Endodermal cell (in vitro differentiated cells): ENCODE measurements at regions not wholly inside any gene's neighbourhood (a gene's known extent, or its start where the extent isn't known, plus 50 kb on each side); places are given as distances from the start of the nearest gene placed in this dataset.

Source experiments
- DNase-seq: peaks from one replicate; pipeline ENCODE4 v3.0.0-alpha.2; 2017
- H3K27ac ChIP-seq: 2 replicates; pipeline ENCODE4 v1.5.1; 2013; ENCODE audit warnings: mild to moderate bottlenecking, low read depth, low read length, moderate library complexity
- H3K27me3 ChIP-seq: 2 replicates; pipeline ENCODE4 v1.6.1; 2013; ENCODE audit warnings: mild to moderate bottlenecking, low read length, moderate library complexity; ENCODE audit not compliant: insufficient read depth, control insufficient read depth, poor library complexity, severe bottlenecking
- H3K36me3 ChIP-seq: 2 replicates; pipeline ENCODE4 v1.7.0; 2013; ENCODE audit warnings: mild to moderate bottlenecking, low read length, moderate library complexity; ENCODE audit not compliant: control insufficient read depth, insufficient read depth
- H3K4me1 ChIP-seq: one replicate; pipeline ENCODE4 v1.7.0; 2013; ENCODE audit warnings: low read length; ENCODE audit not compliant: control insufficient read depth, insufficient read depth
- H3K4me3 ChIP-seq: 2 replicates; pipeline ENCODE4 v1.5.1; 2013; ENCODE audit warnings: mild to moderate bottlenecking, low read length, moderate library complexity
- H3K9ac ChIP-seq: 2 replicates; pipeline ENCODE4 v1.6.1; 2013; ENCODE audit warnings: mild to moderate bottlenecking, low read length, moderate library complexity; ENCODE audit not compliant: poor library complexity, severe bottlenecking; ENCODE audit errors: extremely low read depth
- H3K9me3 ChIP-seq: 2 replicates; pipeline ENCODE4 v1.6.1; 2013; ENCODE audit warnings: mild to moderate bottlenecking, low read length, moderate library complexity; ENCODE audit not compliant: control insufficient read depth
- H3K27ac Mint-ChIP-seq: 2 replicates; pipeline ENCODE4 v1.8.0; 2020; ENCODE audit warnings: mixed read lengths
- H3K27me3 Mint-ChIP-seq: 2 replicates; pipeline ENCODE4 v1.8.0; 2021; ENCODE audit warnings: mild to moderate bottlenecking, mixed read lengths; ENCODE audit not compliant: insufficient read depth
- H3K36me3 Mint-ChIP-seq: 2 replicates; pipeline ENCODE4 v1.8.0; 2020; ENCODE audit warnings: low read depth, mixed read lengths
- H3K4me1 Mint-ChIP-seq: 2 replicates; pipeline ENCODE4 v1.8.0; 2020; ENCODE audit warnings: mixed read lengths
- H3K4me3 Mint-ChIP-seq: 2 replicates; pipeline ENCODE4 v1.8.0; 2020; ENCODE audit warnings: mild to moderate bottlenecking, moderate library complexity, mixed read lengths
- H3K9me3 Mint-ChIP-seq: 2 replicates; pipeline ENCODE4 v1.8.0; 2020; ENCODE audit warnings: mild to moderate bottlenecking, mixed read lengths
- CTCF ChIP-seq: fragments of 200-600 bp; sonication (generic); conservative IDR thresholded peaks from 2 replicates; pipeline ENCODE4 v1.5.0; 2021; ENCODE audit warnings: antibody characterized with exemption, mild to moderate bottlenecking
- WGBS, 2 experiments: methylation state at CpG; one replicate each; pipeline versions ENCODE4 v1.1.5 to v1.1.7; 2013; ENCODE audit warnings: missing lambda C conversion rate in 2 of 2, mixed read lengths in 1 of 2; ENCODE audit not compliant: insufficient coverage in 1 of 2, insufficient read length in 1 of 2; 5-methylcytosine and 5-hydroxymethylcytosine counted together

GRCh38 chr17:71208111-71208704 lies 912.6 kb upstream of the SOX9 start:
- 90 to 97% methylated on average over 3 of the region's 3 CpGs for WGBS, 2 experiments
- Histone ChIP-seq H3K36me3 (no peaks in the 10 kb centered on the region), H3K4me3 (no peak overlapping the region), H3K9me3 (no peaks in the 10 kb centered on the region), H3K9ac (no peak overlapping the region), H3K27me3 (no peaks in the 10 kb centered on the region), H3K4me1 (no peaks in the 10 kb centered on the region), H3K27ac (no peak overlapping the region)
- Mint-ChIP-seq H3K4me3 (no peak overlapping the region), H3K9me3 (no peaks in the 10 kb centered on the region), H3K27ac (no peak overlapping the region), H3K36me3 (no peaks in the 10 kb centered on the region), H3K4me1 (no peaks in the 10 kb centered on the region), H3K27me3 (no peaks in the 10 kb centered on the region)
- no peak for TF ChIP-seq CTCF
- no peak for DNase-seq

GRCh38 chr17:71213936-71214335 lies 906.9 kb upstream of the SOX9 start:
- Histone ChIP-seq H3K27ac (no peak overlapping the region), H3K4me1 (no peaks in the 10 kb centered on the region), H3K9ac (no peak overlapping the region), H3K4me3 (no peak overlapping the region), H3K36me3 (no peaks in the 10 kb centered on the region), H3K9me3 (peaks cover 4% of the 10 kb centered on the region), H3K27me3 (no peaks in the 10 kb centered on the region)
- Mint-ChIP-seq H3K36me3 (no peaks in the 10 kb centered on the region), H3K4me3 (no peak overlapping the region), H3K4me1 (no peaks in the 10 kb centered on the region), H3K27ac (no peak overlapping the region), H3K9me3 (peaks cover 8% of the 10 kb centered on the region), H3K27me3 (no peaks in the 10 kb centered on the region)
- WGBS, 2 experiments, result 89% methylated on average over 1 of the region's 1 CpG; no CpG with 5 or more reads in 1 of the 2 experiments
- no peak for TF ChIP-seq CTCF
- no peak for DNase-seq

- Mint-ChIP-seq H3K36me3 (no peaks in the 10 kb centered on the region), H3K27me3 (no peaks in the 10 kb centered on the region), H3K9me3 (peaks cover 8% of the 10 kb centered on the region), H3K27ac (no peak overlapping the region), H3K4me3 (no peak overlapping the region), H3K4me1 (no peaks in the 10 kb centered on the region)
- TF ChIP-seq CTCF, result no peak
- H3K9ac ChIP-seq, result no peak overlapping the region
- peaks cover 4% of the 10 kb centered on the region for H3K9me3 ChIP-seq
- H3K27me3 ChIP-seq, result no peaks in the 10 kb centered on the region
- no CpG with 5 or more reads among the region's 2 CpGs for WGBS, 2 experiments
- H3K4me3 ChIP-seq, result no peak overlapping the region
- no peak for DNase-seq
- H3K36me3 ChIP-seq, result no peaks in the 10 kb centered on the region
- H3K27ac ChIP-seq, result no peak overlapping the region
- H3K4me1 ChIP-seq, result no peaks in the 10 kb centered on the region
Measured at GRCh38 chr17:71217769-71218168, 903.1 kb upstream of the SOX9 start.
